ENCODE measurements at regions not wholly inside any gene's neighbourhood (a gene's known extent, or its start where the extent isn't known, plus 50 kb on each side); places are given as distances from the start of the nearest gene placed in this dataset.

- TF ChIP-seq CTCF (IDR thresholded peaks at IDR 0.05; ENCODE audit: low read length) (no peak), EZH2phosphoT487 (IDR thresholded peaks at IDR 0.05; ENCODE audit: low read length) (no peak), EZH2 (optimal IDR thresholded peaks at IDR 0.05; ENCODE audit: low read depth, low read length) (no peak)
Observed at GRCh38 chr2:84276590-84277255, 182.4 kb downstream of the SUCLG1 start.
